B cell (primary cell): ENCODE measurements at regions not wholly inside any gene's neighbourhood (a gene's known extent, or its start where the extent isn't known, plus 50 kb on each side); places are given as distances from the start of the nearest gene placed in this dataset.

Experiments
- CTCF ChIP-seq: fragments of 200-600 bp; IDR thresholded peaks from one replicate; pipeline ENCODE4 v1.8.0; 2022; ENCODE audit warnings: antibody characterized with exemption, mild to moderate bottlenecking
- EZH2 ChIP-seq: IDR thresholded peaks from 2 replicates; pipeline ENCODE4 v1.6.1; 2012; ENCODE audit warnings: borderline replicate concordance, low read depth, mild to moderate bottlenecking, moderate library complexity, low read length; ENCODE audit not compliant: insufficient read depth, poor library complexity, severe bottlenecking

GRCh38 chr3:110758208-110758607 lies 313.4 kb upstream of the NECTIN3 start:
- TF ChIP-seq CTCF (no peak), EZH2 (no peak)
